ENCODE measurements at regions not wholly inside any gene's neighbourhood (a gene's known extent, or its start where the extent isn't known, plus 50 kb on each side); places are given as distances from the start of the nearest gene placed in this dataset.
"Not testable (repeated sequence)": the region's sequence is repeated elsewhere in the genome, so short reads cannot be mapped to it uniquely, and the experiment has no call there.

DNA sequence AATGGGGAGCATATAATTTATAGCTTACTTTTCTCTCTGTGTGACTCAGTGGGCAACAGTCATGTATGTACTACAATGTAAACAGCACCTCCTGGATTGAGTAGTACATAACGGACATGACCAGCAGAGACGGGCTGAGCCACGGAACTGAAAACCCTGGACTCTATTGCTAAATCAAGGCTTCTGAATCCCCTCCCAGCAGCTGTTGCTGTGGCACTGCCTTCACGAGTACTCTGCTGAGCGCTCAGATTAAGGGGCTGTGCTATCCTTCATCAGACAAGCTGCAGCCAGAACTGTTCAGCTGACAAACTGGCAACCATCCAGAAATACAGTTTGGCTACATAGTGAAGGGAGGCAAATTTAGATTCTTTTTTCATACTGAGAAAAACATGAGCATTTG, 131.3 kb upstream of the CCDC180 start:
- H3K27ac ChIP-seq (ENCODE audit: low read depth), result no peak overlapping the region
- H3F3A ChIP-seq (replicated peaks; ENCODE audit: low read depth), result no peaks in the 10 kb centered on the region
- no peak for TF ChIP-seq NANOG (IDR thresholded peaks at IDR 0.05; ENCODE audit: borderline replicate concordance)
- TF ChIP-seq, protein P1, sequence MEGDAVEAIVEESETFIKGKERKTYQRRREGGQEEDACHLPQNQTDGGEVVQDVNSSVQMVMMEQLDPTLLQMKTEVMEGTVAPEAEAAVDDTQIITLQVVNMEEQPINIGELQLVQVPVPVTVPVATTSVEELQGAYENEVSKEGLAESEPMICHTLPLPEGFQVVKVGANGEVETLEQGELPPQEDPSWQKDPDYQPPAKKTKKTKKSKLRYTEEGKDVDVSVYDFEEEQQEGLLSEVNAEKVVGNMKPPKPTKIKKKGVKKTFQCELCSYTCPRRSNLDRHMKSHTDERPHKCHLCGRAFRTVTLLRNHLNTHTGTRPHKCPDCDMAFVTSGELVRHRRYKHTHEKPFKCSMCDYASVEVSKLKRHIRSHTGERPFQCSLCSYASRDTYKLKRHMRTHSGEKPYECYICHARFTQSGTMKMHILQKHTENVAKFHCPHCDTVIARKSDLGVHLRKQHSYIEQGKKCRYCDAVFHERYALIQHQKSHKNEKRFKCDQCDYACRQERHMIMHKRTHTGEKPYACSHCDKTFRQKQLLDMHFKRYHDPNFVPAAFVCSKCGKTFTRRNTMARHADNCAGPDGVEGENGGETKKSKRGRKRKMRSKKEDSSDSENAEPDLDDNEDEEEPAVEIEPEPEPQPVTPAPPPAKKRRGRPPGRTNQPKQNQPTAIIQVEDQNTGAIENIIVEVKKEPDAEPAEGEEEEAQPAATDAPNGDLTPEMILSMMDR (conservative IDR thresholded peaks at IDR 0.05; ENCODE audit: low read depth in 2 of 2), result no peak
- no peak for TF ChIP-seq ZNF114 (CRISPR knock-in tag; IDR thresholded peaks at IDR 0.05)
- no peak for TF ChIP-seq POLR2AphosphoS5 (IDR thresholded peaks at IDR 0.05; ENCODE audit: low read depth)
- ATAC-seq (no peak), DNase-seq (ENCODE audit: low spot score) (no peak)
- no peak overlapping the region for H3K4me3 Mint-ChIP-seq
- no peaks in the 10 kb centered on the region for H3K79me2 ChIP-seq (replicated peaks; ENCODE audit: insufficient read depth)
- H4K20me1 ChIP-seq (replicated peaks; ENCODE audit: insufficient read depth), result peaks cover 5% of the 10 kb centered on the region; the same call in 1 of the 2 replicates
- H3K4me1 Mint-ChIP-seq, result no peaks in the 10 kb centered on the region
- peaks cover 11% of the 10 kb centered on the region for H3K27me3 Mint-ChIP-seq (ENCODE audit: insufficient read depth, low read depth, poor library complexity)
- no peak overlapping the region for H3K4me3 ChIP-seq
- no peak overlapping the region for H2AFZ ChIP-seq
- H3K27ac Mint-ChIP-seq, result no peak overlapping the region
- no peaks in the 10 kb centered on the region for H3K27me3 ChIP-seq (ENCODE audit: insufficient read depth)
- H3K36me3 ChIP-seq (ENCODE audit: insufficient read depth), result peaks cover 39% of the 10 kb centered on the region
- no peaks in the 10 kb centered on the region for H3K4me1 ChIP-seq (ENCODE audit: insufficient read depth)
- H3K9me2 ChIP-seq (ENCODE audit: insufficient read depth), result no peaks in the 10 kb centered on the region
- no peaks in the 10 kb centered on the region; the same call in 2 of the 3 replicates for H3K9me3 Mint-ChIP-seq
- peaks cover 96% of the 10 kb centered on the region for H3K36me3 Mint-ChIP-seq (ENCODE audit: low read depth)
- H3K4me2 ChIP-seq, result no peak overlapping the region

DNA sequence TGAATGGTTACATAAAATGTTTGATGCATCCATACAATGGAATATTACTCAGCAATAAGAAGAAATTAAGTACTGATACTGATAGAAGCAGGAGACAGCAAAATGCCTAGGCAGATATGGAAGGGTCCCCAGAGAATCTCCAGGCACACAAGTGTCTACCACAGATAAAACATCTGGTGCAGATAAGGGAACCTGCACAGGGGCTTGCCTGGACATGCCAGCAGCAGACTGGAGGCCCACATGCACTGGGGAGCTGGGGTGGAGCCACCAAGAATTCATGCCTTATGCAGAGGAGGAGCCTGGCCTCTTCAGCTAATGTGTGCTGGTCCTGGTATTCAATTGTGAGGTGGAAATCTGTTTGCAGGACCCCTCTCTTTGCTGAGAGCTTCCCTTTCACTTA, 129.2 kb upstream of the CTSV start:
- not testable (repeated sequence) for H3K27me3 Mint-ChIP-seq (ENCODE audit: insufficient read depth, low read depth, poor library complexity); H4K20me1 ChIP-seq (replicated peaks; ENCODE audit: insufficient read depth); H3K36me3 ChIP-seq (ENCODE audit: insufficient read depth); DNase-seq (ENCODE audit: low spot score); H3K79me2 ChIP-seq (replicated peaks; ENCODE audit: insufficient read depth); H3K27me3 ChIP-seq (ENCODE audit: insufficient read depth); H3K9me2 ChIP-seq (ENCODE audit: insufficient read depth); H3K9me3 Mint-ChIP-seq; H2AFZ ChIP-seq; H3K4me3 ChIP-seq; H3F3A ChIP-seq (replicated peaks; ENCODE audit: low read depth); H3K4me2 ChIP-seq
- H3K27ac Mint-ChIP-seq, result peak overlapping the region; percentile 93
- peaks cover 11% of the 10 kb centered on the region for H3K4me1 ChIP-seq (ENCODE audit: insufficient read depth)
- H3K27ac ChIP-seq (ENCODE audit: low read depth), result peak overlapping the region; percentile 72; the same call in 1 of the 2 replicates
- peaks cover 81% of the 10 kb centered on the region for H3K36me3 Mint-ChIP-seq (ENCODE audit: low read depth)
- peaks cover 20% of the 10 kb centered on the region for H3K4me1 Mint-ChIP-seq
- ATAC-seq, result peak; percentile 67
- H3K4me3 Mint-ChIP-seq, result peak overlapping the region; percentile 8; the same call in 1 of the 3 replicates

DNA sequence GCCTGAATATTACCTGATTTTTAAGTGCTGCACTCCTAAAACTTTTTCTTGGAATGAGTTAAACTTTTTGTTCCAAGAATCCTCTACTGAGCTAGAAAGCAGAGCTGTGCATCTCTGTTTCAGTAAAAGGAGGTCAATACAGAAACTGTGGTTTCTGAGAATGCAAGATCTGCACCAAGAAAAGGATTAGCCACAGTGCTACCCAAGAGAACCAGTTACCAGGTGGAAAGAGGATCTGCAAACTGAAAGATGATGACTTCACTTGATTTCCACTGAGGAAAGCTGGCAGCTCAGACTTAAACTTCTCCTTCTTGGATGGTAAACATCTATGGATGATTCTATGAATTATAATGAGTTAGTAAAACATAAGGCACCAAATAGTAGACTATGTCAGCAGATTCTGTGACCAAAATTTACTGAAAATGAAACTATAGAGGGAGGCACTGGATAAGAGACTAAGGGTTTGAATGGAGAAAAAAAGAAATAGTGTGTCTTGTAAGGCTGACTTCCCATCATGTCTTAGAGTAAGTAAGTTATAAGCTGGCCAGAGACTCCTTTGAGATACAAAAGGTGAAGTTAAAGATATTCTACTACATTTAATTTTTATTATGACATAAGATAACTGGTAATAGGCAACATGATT, 127.7 kb upstream of the CTSV start:
- not testable (repeated sequence) for H3K27me3 Mint-ChIP-seq (ENCODE audit: insufficient read depth, low read depth, poor library complexity); H3K27me3 ChIP-seq (ENCODE audit: insufficient read depth); ATAC-seq; H3F3A ChIP-seq (replicated peaks; ENCODE audit: low read depth); H2AFZ ChIP-seq; H3K4me2 ChIP-seq; H3K79me2 ChIP-seq (replicated peaks; ENCODE audit: insufficient read depth); H3K27ac Mint-ChIP-seq; DNase-seq (ENCODE audit: low spot score); H3K36me3 ChIP-seq (ENCODE audit: insufficient read depth); H3K9me2 ChIP-seq (ENCODE audit: insufficient read depth); H4K20me1 ChIP-seq (replicated peaks; ENCODE audit: insufficient read depth); H3K4me3 ChIP-seq; H3K4me3 Mint-ChIP-seq; H3K9me3 Mint-ChIP-seq
- Histone ChIP-seq H3K4me1 (ENCODE audit: insufficient read depth) (peaks cover 11% of the 10 kb centered on the region), H3K27ac (ENCODE audit: low read depth) (peak overlapping the region; percentile 60)
- Mint-ChIP-seq H3K4me1 (peaks cover 20% of the 10 kb centered on the region), H3K36me3 (ENCODE audit: low read depth) (peaks cover 78% of the 10 kb centered on the region)
